Activated CD4-positive, alpha-beta T cell treated with anti-CD3 and anti-CD28 coated beads for 24 hours (primary cell): ENCODE measurements at regions not wholly inside any gene's neighbourhood (a gene's known extent, or its start where the extent isn't known, plus 50 kb on each side); places are given as distances from the start of the nearest gene placed in this dataset.

ENCODE experiments used
- DNase-seq, 2 donors: peaks; one replicate each; pipeline ENCODE4 v3.0.0-alpha.2; 2020; ENCODE audit warnings: low read depth in 2 of 2

- DNase-seq: no peak
Measured at GRCh38 chr14:85454226-85454813, 75.6 kb upstream of the FLRT2 start.

GRCh38 chr14:85459361-85460000, 70.5 kb upstream of the FLRT2 start:
- no peak for DNase-seq

- no peak for DNase-seq
Measured at GRCh38 chr14:85461432-85462133, 68.4 kb upstream of the FLRT2 start.

GRCh38 chr14:85463512-85463911, 66.4 kb upstream of the FLRT2 start:
- DNase-seq: no peak

- DNase-seq: no peak
Measured at GRCh38 chr14:85464135-85464895, 65.6 kb upstream of the FLRT2 start.

GRCh38 chr14:85466678-85467077, 63.3 kb upstream of the FLRT2 start:
- DNase-seq: no peak

GRCh38 chr14:85468816-85469215, 61.1 kb upstream of the FLRT2 start:
- no peak for DNase-seq

GRCh38 chr14:85471156-85471555, 58.8 kb upstream of the FLRT2 start:
- no peak for DNase-seq

- no peak for DNase-seq
Measured at GRCh38 chr14:85471744-85472143, 58.2 kb upstream of the FLRT2 start.

- no peak for DNase-seq
Measured at GRCh38 chr14:85474431-85474830, 55.5 kb upstream of the FLRT2 start.

GRCh38 chr14:85475113-85475512, 54.8 kb upstream of the FLRT2 start:
- DNase-seq: no peak

GRCh38 chr14:85479306-85479705, 50.6 kb upstream of the FLRT2 start:
- DNase-seq: no peak

GRCh38 chr14:85479771-85480170, 50.2 kb upstream of the FLRT2 start:
- no peak for DNase-seq
